GM21737 (cell line): ENCODE measurements at regions not wholly inside any gene's neighbourhood (a gene's known extent, or its start where the extent isn't known, plus 50 kb on each side); places are given as distances from the start of the nearest gene placed in this dataset.

ENCODE experiments used
- ATAC-seq: cut with Tn5 transposase; IDR thresholded peaks from one replicate; pipeline ENCODE4 v1.9.1; 2021; ENCODE audit warnings: mild to moderate bottlenecking, moderate library complexity; ENCODE audit not compliant: unreplicated experiment

DNA sequence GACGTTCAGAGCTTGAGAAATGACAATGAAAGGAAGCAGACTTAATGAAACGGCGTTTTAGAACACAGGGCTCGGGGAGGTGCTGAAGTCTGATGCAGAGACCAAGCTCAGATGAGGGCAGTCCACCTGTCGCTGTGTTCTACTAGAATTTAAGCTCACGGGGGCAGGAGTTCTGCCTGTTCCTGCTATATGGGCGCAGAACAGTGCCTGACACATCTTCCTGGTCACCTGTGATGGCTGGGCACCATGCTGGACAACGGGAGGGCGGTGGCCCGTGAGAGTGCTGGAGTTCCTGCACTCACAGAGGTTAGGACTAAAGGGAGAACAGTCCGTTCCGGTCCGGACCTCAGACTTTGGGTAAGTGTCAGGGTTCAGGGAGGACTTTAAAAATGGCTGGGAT lies 130.6 kb downstream of the ERMARD start:
- no peak for ATAC-seq

DNA sequence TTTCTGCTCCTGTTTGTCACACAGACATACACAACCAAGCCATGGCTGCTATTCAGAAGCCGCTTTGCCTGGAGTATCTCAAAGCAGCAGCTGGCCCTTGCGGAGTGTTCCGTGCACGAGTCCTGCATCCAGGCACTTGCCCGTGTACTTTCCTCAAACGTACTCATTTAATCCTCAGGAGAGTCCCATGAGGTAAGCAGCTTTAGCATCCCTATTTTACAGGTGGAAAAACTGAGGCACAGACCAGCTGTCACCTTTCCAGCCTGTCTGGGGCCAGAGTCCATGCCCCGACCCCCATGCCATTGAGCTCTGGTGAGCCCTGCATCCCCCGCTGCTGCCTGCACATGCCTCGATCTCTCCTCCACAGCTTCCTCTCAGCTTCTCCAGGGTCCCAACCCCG lies 130.0 kb downstream of the ERMARD start:
- ATAC-seq = no peak

DNA sequence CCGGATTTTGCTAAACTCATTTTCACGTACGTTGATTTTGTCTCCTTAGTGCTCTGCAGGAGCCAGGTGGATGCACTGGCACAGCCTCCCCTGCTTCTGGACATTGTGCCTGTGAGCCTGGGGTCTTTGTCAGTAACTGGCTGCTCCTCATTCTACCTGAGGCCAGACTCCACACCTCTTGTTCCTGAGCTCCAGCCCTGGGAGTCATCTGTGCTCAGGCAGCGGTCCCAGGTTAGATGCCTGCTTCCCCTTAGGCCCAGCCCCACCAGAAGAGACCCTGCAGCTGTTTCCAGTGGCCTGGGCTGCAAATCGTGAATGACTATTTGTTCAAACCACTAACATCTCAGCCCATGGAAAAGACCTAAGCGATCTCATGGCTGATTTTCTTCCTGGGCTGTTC lies 129.1 kb downstream of the ERMARD start:
- no peak for ATAC-seq

DNA sequence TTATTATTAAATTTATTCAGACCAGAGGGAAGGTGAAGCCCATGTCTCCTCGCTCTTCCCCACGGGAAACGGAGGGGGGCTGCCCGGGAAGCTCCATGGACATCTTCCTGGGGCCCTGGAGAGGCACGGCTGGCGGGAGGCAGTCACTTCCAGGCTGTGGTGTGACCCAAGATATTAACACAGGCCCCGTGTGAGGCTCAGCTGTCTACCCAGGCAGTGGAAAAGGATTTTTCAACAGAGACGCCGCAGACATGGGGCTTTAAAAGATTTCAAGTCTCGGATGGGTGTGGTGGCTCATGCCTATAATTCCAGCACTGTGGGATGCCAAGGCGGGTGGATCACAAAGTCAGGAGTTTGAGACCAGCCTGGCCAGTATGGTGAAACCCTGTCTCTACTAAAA lies 117.9 kb downstream of the ERMARD start:
- no peak for ATAC-seq

DNA sequence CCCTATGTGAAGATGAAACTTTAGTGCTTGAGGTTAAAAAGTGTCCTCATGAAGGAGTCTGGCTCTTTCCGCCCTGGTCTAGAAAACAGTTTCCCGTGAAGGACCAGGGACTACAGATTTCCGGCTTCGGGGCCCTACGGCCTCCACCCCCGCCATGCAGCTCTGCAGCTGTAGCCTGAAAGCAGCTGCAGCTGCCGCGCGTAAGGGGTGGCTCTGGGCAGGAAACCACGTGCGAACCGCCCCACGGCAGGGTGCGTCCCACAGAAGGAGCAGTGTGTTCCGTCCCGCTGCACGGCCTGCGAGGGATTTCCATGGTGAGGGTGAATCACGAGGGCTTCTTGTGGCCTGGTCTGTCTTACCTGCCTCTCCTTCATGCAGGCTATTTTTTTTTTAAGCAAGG lies 117.0 kb downstream of the ERMARD start:
- peak; percentile 79 for ATAC-seq

DNA sequence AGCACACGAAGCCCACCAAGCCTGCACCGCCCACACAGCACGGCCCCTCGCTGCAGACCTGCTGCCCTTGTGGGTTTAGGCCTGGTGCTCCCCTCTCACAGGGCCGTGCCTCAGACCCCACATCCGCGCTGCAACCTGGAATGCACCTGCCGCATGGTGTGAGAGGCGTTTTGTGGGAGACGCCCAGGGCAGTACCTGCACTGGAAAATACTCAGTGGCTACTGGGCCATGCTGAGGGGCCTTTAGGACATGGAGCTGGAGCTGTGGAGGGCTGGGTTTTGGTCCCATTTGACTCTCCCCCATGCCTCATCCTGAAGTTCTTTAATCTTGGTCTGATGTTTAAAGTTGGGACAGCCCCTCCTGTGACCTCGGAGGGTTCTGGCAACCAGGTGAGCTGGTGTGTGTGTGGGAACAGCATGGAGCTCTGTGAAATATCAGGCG lies 116.3 kb downstream of the ERMARD start:
- no peak for ATAC-seq

DNA sequence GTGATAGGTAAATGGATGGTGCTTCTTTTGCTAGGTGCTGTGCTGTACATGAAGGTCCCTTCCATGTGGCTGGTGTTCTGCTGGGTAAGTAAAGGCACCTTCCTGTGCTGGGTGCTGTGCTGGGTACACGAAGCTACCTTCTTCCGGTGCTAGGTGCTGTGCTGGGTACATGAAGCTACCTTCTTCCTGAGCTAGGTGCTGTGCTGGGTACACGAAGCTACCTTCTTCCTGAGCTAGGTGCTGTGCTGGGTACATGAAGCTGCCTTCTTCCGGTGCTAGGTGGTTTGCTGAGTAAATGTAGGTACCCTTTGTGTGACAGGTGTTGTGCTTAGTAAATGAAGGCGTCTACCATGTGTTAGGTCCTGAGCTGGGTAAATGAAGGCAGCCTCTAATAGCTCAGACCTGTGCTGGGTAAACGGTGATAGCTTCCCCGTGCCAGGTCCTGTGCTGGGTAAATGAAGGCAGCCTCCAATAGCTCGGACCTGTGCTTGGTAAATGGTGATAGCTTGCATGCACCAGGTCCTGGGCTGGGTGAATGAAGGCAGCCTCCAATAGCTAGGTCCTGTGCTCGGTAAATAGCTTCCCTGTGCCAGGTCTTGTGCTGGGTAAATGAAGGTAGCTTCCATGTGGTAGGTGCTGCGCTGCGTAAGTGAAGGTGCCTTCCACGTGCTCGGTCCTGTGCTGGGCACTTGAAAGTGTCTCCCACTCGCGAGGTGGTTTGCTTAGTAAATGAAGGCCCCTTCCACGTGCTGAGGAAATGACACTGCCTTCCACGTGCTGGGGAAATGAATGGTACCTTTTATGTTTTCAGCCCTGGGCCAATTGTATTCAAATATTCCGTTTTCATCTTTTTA lies 115.5 kb downstream of the ERMARD start:
- ATAC-seq = no peak

DNA sequence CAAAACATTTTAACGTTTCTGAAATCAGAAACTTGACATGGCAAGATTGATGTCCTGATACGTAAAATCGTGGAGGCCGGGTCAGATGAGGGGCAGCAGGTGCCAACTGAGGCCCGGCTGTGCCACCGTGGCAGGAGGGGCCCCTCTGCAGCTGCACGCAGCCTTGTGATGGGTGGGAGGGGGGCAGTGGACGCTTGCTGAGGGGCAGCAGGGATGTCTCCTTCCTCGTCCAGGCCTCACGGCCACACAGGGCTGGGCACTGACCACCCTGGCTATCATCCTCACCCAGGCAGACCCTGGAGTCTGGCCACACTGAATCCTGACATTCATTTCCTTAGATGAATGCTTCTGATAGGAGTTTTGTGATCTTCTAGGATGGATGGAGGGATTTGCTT lies 114.7 kb downstream of the ERMARD start:
- ATAC-seq = no peak

DNA sequence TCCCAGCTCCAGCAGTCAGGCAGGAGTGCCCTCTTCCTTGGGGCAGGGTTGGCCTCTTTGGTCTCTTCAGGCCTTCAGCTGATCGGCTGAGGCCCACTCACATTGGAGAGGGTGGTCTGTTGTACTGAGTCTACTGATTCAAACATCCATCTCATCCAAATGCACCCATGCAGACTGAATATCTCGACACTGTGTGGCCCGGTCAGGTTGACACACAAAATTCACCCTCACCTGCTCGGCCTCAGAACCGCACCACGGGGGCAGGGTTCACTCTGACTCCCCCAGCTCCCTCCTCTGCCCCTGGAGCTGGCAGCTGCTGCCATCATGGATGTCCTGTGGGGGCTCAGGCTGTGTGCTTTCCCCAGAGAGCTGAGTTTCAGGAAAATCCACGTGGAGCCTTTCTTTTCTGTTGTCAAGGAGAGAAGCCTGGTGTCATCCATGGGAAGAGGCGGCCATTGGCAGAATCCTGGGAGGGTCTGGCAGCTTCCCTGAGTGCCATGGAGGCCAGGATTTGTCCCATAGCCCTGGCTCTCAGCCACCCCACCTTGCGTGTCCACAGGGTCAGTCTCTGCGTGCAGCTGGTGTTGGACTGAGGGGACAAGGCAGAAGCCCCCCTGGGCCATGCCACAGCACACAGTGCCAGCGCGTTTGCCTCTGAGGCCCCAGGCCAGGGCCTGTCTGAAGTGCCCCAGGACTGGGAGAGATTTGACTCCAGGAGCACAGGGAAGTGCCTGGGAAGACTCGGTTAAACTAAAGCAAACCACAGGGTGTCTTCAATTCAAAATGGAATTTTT lies 114.1 kb downstream of the ERMARD start:
- no peak for ATAC-seq

DNA sequence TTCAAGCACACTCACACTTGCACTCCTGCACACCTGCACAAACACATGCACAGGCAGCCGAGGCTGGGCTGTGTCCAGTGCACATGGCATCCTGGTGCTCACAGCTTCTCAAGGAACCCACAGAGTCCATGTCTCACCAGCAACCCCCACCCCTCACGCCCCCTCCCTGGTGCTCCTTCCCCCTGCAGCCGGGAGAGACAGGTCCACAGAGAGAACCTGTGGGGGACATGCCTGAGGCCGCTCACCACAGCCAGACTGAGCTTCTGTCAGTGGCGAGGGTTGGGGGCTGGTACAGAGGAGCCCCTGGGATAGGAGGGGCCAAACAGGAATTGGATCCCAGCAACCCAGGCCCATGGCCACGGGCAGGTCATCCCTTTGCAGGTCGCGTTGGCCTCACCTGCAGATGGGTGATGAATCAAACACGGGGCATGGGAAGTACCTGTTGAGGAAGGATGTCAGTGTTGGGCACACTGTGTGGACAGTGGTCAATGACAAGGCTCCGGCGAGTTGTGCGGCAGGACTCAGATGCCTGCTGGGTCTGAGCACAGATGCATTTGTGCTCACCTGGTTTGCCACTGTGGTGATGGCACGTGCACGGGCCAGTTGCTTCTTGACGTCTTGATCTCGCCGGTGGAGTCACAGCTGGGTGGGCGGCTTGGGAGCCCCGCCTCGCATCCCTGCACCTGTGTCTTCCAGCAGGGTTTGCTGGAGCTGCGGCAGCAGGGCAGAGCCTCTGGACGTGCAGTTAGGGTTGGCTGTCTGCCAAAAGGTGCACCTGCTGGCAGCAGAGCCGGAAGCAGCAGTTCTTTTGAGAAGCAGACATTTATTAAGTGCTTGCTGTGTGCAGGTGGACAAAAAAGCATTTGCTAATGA lies 113.0 kb downstream of the ERMARD start:
- ATAC-seq = no peak

DNA sequence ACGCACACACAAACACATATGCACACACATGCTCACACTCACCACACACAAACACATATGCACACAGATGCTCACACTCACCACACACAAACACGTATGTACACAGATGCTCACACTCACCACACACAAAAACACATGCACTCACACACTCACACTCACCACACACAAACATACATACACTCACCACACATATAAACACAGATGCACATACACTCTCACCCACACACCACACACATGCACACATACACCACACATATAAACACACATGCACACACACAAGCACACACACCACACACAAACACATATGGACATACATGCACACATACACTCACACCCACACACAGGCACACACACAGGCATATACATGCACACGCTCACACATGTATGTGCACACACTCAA lies 112.3 kb downstream of the ERMARD start:
- no peak for ATAC-seq

DNA sequence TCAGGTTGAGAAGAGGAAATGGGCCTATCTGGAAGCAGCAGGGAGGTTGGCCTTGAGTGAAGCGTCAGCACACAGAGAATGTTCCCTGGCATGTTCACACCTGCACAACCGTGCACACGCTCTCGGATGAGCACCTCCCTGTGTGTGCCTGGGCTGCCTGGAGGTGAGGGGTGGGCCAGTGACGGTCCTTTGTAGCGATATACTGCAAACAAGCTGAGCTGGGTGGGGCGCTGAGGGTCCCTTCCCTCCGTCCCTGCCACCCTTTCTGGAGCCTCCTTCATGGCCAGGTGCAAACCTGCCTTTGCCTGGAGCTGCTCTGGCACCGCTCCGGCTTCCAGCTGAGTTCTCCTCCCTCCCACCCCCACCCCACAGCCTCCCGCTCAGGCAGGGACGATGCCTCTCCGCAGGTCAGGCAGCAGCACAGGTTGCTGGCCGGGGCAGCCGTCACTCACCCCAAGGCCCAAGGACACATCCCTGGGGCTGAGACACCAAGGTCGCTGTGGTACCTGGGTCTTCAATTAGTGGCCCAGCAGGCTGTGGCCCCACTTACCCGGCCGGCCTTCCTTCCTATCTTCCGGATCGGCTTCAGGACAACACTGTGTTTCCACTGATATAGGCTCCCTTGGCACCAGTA lies 111.6 kb downstream of the ERMARD start:
- ATAC-seq = no peak

DNA sequence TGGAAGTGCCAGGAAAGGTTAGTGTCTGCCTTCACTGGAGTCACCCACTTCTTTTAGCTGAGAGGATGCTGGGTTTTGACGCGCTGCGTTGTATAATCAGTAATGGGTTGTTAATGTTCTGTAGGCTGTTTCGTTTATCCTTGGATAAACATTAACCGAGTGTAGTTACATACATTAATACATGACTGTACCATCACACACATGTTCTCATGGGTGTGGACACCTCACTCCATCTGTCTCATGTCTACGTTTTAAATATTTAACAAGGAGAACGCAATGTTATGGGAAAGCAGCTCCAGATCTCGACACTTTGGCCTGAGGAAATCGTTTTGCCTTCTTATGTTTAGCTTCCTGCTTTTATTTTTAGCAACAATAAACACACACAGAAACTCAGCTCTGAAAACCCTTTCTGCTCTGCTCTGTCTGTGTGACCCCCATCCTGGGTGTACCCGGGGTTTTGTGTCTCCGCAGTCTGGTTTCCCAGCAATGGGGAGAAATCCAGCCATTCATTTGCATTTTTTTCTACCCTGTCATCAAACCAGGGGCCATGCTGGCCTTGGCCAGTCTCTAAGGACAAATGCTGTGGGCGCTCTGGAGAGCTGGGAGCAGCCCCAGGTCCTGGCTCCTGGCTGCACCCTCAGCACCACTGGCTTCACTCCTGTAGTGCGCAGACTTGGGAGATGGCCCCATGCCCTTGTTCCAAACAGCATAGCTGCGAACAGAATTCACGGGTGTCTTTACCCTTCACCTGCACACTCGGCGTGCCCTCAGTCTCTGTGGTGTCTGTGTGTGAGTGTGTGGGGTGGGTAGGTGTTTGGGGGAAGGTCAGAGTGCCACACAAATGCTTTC lies 110.8 kb downstream of the ERMARD start:
- ATAC-seq = no peak

DNA sequence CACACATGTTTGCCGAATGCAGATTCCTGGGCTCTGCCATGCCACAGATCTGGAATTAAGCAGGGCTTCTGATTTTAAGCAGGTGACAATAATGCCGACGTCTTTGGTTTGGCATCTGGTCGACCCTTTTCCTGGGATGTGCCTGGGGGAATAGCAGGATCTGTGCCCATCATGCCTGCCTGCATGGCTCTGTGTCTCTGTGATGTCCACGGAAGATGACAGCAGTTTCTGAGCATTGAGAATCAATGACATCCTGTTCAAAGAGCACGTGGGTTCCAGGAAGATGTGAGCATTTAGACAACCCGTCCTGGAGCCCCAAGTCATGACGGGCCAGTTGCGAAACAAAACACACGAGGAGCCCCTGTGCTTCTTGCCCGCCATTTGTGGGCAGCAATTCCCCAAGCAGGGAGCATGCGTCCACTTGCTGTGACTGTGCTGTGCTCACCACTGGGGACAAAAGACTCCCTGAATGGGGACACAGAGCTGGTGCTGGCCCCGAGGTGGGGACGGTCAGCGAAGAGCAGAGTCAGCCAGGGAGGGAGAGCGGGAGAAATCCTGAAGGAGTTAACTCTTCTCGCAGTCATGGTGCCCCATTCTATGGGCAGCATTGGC lies 110.1 kb downstream of the ERMARD start:
- ATAC-seq = no peak

DNA sequence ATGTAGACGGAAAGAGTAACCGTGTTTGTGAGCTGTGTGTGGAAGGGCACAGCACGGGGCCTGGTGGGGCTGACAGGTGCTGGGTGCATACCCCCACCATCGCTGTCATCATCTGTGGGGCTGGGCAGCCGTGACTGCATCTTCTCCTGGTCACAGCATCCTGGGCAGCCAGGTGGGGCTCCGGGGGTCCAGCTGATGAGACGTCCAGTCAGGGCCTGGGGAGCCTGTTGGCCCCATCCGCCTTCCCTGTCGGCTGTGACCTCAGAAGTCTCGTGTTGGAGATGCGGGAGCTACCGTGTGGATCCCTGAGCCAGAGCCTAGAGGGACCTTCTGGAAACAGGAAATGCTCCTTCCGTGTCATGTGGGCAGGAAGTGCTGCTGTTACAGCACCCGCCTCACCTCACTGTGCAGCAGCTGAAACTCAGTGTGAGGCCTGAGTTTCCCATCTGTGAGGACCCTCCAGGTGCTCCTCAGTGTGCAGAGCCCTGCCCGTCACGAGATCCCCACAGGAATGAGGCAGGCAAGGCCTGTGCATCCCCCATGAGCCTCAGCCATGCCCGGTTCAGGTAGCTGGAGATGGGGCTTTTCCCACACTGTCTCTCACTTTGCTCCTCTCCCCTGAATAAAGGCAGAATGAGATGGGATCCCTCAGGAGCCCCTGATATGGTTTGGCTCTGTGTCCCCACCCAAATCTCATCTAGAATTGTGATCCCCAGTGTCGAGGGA lies 108.7 kb downstream of the ERMARD start:
- ATAC-seq = no peak

DNA sequence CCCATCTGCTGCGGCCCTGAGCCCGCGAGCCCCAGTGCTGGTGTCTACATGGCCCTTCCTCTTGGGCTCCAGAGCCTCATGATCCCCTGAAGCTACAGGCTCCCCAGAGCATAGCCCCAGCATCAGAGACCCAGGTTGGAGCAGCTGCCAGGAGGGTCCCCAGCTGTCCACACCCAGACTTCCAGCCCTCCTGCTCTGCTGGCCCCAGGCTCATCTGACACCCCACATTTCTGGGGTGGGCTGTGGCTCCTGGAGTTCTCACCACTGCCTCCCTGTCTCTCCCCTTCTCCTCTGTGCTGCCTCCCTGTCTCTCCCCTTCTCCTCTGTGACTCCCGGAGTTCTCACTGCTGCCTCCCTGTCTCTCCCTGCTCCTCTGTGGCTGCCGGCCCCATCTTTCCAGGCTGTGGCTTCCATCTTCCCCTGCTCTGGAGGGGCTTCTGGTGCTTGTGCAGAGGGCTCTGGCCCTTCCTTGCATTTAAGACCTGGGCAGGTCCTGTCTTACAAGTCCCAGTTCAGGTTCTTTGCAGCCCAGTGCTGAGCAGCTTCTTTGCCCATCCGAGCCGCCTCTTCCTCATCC lies 108.1 kb downstream of the ERMARD start:
- no peak for ATAC-seq

DNA sequence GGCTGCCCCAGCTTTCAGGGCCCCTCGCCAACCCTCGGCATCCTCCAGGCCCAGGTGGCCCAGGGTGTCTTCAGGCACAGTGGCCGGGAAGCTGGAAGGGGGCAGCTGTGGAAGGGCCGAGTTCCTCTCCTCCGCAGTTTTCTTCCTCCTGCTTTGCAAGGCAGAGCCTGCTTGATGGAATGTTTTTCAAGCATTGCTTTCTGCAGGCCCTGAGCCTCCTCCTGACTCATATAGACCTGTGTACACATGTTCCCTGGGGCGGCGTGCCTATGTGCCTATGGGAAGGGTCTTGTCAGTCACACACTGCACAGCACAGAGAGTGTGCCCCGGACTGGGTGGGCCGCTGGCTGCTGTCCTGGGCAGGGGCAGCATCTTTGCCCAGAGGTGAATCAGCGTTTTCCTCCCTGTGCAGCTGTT lies 107.5 kb downstream of the ERMARD start:
- no peak for ATAC-seq

DNA sequence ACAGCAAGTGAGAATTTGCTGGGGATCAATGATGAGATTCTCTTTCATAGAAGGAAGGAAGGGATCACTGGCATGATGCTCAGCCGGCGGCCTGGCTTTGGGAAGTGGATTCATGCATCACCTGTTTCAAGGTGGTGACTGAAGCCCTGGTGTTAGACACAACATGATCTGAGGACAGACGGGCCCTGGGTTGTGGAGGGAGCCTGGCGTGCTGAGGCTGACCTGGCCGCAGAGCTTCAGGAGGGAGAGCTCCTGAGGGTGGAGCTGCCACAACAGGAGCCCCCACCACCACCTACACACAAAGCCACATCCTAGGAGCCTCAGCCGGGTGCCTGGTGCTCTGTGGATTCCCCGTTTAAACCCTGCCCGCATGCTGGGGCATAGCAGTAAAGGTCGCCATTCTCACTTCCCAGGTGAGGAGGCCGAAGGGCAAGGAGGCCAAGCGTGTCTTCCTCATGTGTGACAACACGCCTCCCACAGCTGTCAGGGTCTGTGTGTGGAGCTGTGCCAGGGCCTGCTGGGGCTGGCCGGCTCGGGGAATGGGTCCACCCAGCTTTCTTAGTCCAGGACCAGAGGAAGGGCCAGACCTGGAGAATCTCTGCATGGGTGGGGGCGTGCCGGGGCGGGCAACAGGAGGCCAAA lies 107.0 kb downstream of the ERMARD start:
- ATAC-seq = no peak
